ENCODE measurements at regions not wholly inside any gene's neighbourhood (a gene's known extent, or its start where the extent isn't known, plus 50 kb on each side); places are given as distances from the start of the nearest gene placed in this dataset.
A peak's percentile ranks its signal among the peaks of the same experiment; 100 is the strongest.
"Not testable (repeated sequence)": the region's sequence is repeated elsewhere in the genome, so short reads cannot be mapped to it uniquely, and the experiment has no call there.

GRCh38 chr15:30729880-30730590 is 104.1 kb downstream of the ARHGAP11B start:
- peaks cover 67% of the 10 kb centered on the region for H3K36me3 Mint-ChIP-seq (ENCODE audit: low read depth)
- H3K9me3 Mint-ChIP-seq; H3K27me3 Mint-ChIP-seq (ENCODE audit: low read depth); H3K4me1 Mint-ChIP-seq (ENCODE audit: low read depth); H3K4me3 Mint-ChIP-seq; H3K27ac Mint-ChIP-seq; DNase-seq (ENCODE audit: low spot score): not testable (repeated sequence)

GRCh38 chr15:30730633-30731032 is 104.7 kb downstream of the ARHGAP11B start:
- not testable (repeated sequence) for H3K27me3 Mint-ChIP-seq (ENCODE audit: low read depth); H3K9me3 Mint-ChIP-seq; H3K27ac Mint-ChIP-seq; H3K4me3 Mint-ChIP-seq; H3K4me1 Mint-ChIP-seq (ENCODE audit: low read depth); DNase-seq (ENCODE audit: low spot score)
- peaks cover 65% of the 10 kb centered on the region for H3K36me3 Mint-ChIP-seq (ENCODE audit: low read depth)

- H3K4me1 Mint-ChIP-seq (ENCODE audit: low read depth); H3K27me3 Mint-ChIP-seq (ENCODE audit: low read depth); H3K4me3 Mint-ChIP-seq; DNase-seq (ENCODE audit: low spot score); H3K27ac Mint-ChIP-seq; H3K9me3 Mint-ChIP-seq: not testable (repeated sequence)
- peaks cover 70% of the 10 kb centered on the region for H3K36me3 Mint-ChIP-seq (ENCODE audit: low read depth)
Measured at GRCh38 chr15:30732100-30732499, 106.2 kb downstream of the ARHGAP11B start.

DNA sequence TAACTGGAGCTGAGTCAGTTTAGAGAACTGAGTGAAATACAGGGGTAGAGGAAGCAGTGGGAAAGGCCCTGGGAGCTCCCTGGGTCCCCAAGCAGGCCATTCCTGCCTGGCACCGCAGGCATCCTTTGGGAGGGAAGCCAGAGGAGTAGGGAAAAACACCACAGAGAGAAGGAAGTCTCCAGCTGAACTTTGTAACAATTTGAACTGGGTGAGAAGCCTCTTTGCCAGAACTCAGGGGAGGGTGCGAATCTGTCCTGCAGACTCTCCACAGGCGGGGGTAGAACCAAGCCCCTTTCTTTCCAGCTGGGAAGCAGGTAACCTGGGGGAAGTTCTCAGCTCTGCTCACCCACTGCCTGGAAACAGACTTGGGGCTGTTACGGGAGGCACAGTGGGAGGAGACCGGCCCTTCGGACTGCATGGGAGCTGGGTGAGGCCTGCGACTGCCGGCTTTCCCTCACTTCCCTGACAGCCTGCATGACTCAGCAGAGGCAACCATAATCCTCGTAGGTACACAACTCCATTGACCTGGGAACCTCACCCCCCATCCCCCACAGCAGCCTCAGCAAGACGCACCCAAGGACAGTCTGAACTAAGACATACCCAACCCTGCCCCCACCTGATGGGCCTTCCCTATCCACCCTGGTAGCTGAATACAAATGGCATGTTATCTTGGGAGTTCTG is 110.1 kb downstream of the ARHGAP11B start:
- DNase-seq (ENCODE audit: low spot score); H3K4me1 Mint-ChIP-seq (ENCODE audit: low read depth); H3K4me3 Mint-ChIP-seq; H3K27me3 Mint-ChIP-seq (ENCODE audit: low read depth); H3K27ac Mint-ChIP-seq: not testable (repeated sequence)
- H3K36me3 Mint-ChIP-seq (ENCODE audit: low read depth): peaks cover 81% of the 10 kb centered on the region
- H3K9me3 Mint-ChIP-seq: peaks cover 17% of the 10 kb centered on the region

GRCh38 chr15:30742796-30743195 is 116.9 kb downstream of the ARHGAP11B start:
- peaks cover 18% of the 10 kb centered on the region for H3K9me3 Mint-ChIP-seq
- H3K27me3 Mint-ChIP-seq (ENCODE audit: low read depth); DNase-seq (ENCODE audit: low spot score); H3K27ac Mint-ChIP-seq; H3K4me1 Mint-ChIP-seq (ENCODE audit: low read depth); H3K4me3 Mint-ChIP-seq: not testable (repeated sequence)
- peaks cover 64% of the 10 kb centered on the region for H3K36me3 Mint-ChIP-seq (ENCODE audit: low read depth)

DNA sequence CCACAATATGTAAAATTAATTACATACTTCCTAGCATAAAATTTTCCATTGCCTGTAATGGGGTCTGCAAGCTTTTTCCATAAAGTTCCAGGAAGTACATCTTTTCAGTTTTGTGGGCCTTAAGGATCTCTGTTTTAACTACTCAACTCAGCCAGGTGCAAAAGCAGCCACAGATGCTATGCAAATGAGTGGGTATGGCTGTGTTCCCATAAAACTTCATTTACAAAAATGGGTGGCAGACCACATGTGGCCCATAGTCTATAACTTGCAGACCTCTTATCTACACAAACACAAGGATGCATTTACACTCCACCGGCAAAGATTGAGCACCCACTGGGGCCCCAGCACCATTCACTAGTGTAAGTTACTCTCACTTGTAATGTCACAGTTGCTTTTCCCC is 123.1 kb downstream of the ARHGAP11B start:
- not testable (repeated sequence) for H3K27me3 Mint-ChIP-seq (ENCODE audit: low read depth); DNase-seq (ENCODE audit: low spot score); H3K4me1 Mint-ChIP-seq (ENCODE audit: low read depth); H3K4me3 Mint-ChIP-seq; H3K9me3 Mint-ChIP-seq; H3K27ac Mint-ChIP-seq
- peaks cover 50% of the 10 kb centered on the region for H3K36me3 Mint-ChIP-seq (ENCODE audit: low read depth)

DNA sequence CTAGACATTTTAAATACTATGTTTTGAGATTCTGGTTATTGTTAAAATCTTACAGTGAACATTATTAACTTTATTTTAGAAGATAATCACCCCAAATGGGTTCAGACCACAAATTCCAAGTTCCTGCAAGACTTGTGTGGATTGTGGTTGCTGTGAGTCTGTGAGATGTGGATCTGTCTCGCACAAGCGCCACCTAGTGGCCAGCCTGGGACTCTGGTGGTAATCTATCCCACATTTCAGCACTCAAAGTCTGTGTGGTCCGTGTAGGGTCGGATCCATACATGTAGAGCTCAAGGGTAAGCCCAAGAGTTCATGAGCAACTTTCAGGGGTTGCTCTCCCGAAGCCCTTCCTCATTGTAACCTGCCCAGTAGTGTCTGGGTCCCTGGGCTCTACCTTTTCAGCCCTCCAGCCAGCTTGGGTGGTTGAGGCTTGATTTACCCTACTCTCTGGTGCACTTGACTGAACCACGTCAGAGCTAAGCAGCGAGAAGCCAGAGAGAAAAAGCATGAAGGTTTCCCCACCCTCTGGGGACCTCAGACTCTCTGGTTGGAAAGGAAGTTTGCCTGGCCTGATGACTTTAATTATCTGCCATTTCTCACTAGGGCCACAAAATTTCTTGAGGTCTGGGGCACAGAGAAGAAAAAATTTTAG is 129.2 kb downstream of the ARHGAP11B start:
- H3K36me3 Mint-ChIP-seq (ENCODE audit: low read depth): peaks cover 33% of the 10 kb centered on the region
- not testable (repeated sequence) for H3K9me3 Mint-ChIP-seq; H3K27ac Mint-ChIP-seq; H3K4me1 Mint-ChIP-seq (ENCODE audit: low read depth); H3K27me3 Mint-ChIP-seq (ENCODE audit: low read depth); H3K4me3 Mint-ChIP-seq
- DNase-seq (ENCODE audit: low spot score): peak; percentile 49

DNA sequence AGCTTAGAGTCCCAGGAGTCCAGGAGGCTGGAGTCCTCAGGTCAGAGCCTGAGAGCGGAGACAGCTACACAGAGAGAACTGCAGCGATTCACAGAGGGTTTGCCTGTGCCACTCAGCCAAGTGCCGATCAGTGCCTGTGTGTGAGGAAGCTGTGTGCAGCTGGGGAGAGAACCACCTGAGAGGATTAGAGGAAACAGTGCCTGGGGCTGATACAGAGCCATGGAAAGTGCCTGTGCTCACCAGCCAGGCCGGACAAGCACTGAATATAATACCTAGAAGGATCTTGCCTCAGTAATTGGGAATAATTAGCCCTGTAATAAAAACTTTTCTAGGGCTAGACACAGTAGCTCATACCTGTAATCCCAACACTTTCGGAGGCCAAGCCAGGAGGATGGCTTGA is 134.7 kb downstream of the ARHGAP11B start:
- H3K27ac Mint-ChIP-seq; H3K27me3 Mint-ChIP-seq (ENCODE audit: low read depth); H3K4me3 Mint-ChIP-seq; H3K9me3 Mint-ChIP-seq; DNase-seq (ENCODE audit: low spot score); H3K4me1 Mint-ChIP-seq (ENCODE audit: low read depth): not testable (repeated sequence)
- H3K36me3 Mint-ChIP-seq (ENCODE audit: low read depth): peaks cover 25% of the 10 kb centered on the region

DNA sequence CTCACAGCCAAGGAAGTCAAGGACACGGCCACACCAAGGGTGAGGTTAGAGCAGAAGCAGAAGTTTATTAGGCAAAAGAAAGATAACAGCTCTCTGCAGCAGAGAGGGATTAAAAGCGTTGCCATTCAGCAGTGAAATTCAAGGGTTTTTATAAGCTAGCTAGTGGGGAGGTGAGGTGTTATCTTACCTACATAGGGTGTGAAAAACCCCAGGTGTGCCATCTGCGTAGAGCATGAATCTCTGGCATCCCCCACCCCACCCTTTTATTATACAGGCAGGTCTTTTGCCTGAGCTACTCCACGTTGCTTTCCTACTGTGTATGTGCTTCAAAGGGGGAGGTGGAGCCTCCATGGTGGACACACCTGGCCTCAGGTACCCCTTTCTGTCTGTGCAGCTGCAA is 135.4 kb downstream of the ARHGAP11B start:
- not testable (repeated sequence) for H3K4me1 Mint-ChIP-seq (ENCODE audit: low read depth); DNase-seq (ENCODE audit: low spot score); H3K9me3 Mint-ChIP-seq; H3K27me3 Mint-ChIP-seq (ENCODE audit: low read depth); H3K27ac Mint-ChIP-seq; H3K4me3 Mint-ChIP-seq
- peaks cover 23% of the 10 kb centered on the region for H3K36me3 Mint-ChIP-seq (ENCODE audit: low read depth)

DNA sequence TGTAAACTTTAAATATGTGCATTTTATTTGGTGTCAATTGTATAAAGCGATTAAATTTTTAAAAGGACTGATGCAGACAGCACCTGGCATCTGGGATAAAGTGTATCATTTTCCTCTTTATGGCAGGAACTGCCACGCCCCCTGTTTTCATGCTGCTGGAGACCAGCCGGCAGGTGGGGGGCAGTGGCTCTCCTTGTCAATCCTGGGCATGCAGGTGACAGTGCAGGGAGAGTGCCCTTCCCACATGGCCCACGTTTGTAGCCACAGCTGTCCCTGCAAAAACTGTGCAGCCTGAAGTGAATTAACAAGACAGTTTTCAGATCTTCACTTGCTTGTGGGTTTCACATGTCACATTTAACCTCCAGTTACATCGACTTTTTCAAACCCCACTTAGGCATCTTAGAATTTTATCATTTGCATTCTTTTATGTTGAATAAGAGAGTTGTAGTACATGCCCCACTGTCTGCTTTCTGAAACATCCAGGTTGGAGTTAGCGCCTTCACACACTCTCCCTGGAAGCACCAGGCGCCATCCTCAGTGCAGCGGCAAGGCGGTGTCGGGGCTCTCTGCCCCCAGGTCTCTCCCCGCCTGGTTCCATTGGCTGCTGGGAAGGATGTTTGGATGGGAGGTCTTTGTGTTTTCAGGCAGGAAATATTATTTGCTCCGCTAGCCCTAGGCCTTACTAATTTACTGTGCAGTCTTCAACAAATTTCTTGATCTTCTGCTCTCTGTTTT is 134.2 kb upstream of the FAN1 start:
- H3K27ac Mint-ChIP-seq; H3K27me3 Mint-ChIP-seq (ENCODE audit: low read depth); DNase-seq (ENCODE audit: low spot score); H3K4me3 Mint-ChIP-seq; H3K4me1 Mint-ChIP-seq (ENCODE audit: low read depth); H3K9me3 Mint-ChIP-seq: not testable (repeated sequence)
- H3K36me3 Mint-ChIP-seq (ENCODE audit: low read depth): peaks cover 54% of the 10 kb centered on the region

DNA sequence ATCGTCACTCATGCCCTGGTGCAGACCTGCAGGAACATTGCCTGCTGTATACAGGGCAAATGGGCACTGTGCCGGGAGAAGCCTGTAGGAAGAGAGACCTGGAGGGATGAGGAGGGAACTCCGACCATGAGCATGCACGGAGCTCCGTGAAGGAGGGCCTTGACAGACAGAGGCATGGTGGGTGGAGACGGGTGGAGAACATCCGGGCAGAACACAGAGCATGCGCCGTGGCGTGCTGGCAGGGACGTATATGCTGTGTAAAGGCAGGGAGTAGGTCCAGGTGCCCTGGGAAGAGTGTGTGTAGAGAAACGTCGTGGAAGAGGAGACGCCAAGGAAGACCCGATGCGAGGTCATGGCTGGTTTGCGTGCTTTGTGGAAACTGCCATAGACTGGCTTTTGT is 133.0 kb upstream of the FAN1 start:
- no peak for DNase-seq (ENCODE audit: low spot score)
- Mint-ChIP-seq H3K4me1 (ENCODE audit: low read depth) (peaks cover 2% of the 10 kb centered on the region), H3K27me3 (ENCODE audit: low read depth) (no peaks in the 10 kb centered on the region), H3K36me3 (ENCODE audit: low read depth) (peaks cover 57% of the 10 kb centered on the region), H3K9me3 (peaks cover 5% of the 10 kb centered on the region), H3K27ac (no peak overlapping the region), H3K4me3 (no peak overlapping the region)

DNA sequence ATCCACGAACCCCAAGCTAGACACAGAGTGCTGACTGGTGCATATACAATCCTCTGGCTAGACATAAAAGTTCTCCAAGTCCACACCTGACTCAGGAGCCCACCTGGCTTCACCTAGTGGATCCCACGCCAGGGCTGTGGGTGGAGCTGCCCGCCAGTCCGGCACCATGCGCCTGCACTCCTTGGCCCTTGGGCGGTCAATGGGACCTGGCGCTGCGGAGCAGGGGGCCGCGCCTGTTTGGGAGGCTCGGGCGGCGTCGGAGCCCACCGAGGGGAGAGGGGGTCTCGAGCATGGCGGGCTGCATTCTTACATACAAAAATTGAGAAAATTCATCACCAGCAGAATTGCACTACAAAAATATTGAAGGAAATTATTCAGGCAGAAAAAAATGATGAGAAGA is 120.7 kb upstream of the FAN1 start:
- Mint-ChIP-seq H3K27me3 (ENCODE audit: low read depth) (no peaks in the 10 kb centered on the region), H3K27ac (no peak overlapping the region), H3K4me3 (no peak overlapping the region), H3K36me3 (ENCODE audit: low read depth) (no peaks in the 10 kb centered on the region), H3K9me3 (peaks cover 7% of the 10 kb centered on the region), H3K4me1 (ENCODE audit: low read depth) (no peaks in the 10 kb centered on the region)
- no peak for DNase-seq (ENCODE audit: low spot score)

- Mint-ChIP-seq H3K4me1 (ENCODE audit: low read depth) (no peaks in the 10 kb centered on the region), H3K9me3 (no peaks in the 10 kb centered on the region), H3K36me3 (ENCODE audit: low read depth) (no peaks in the 10 kb centered on the region)
Measured at GRCh38 chr15:30788595-30788994, 115.1 kb upstream of the FAN1 start.

More at GRCh38 chr15:30788595-30788994, 115.1 kb upstream of the FAN1 start:
- peaks cover 6% of the 10 kb centered on the region for H3K27me3 Mint-ChIP-seq (ENCODE audit: low read depth)
- no peak overlapping the region for H3K4me3 Mint-ChIP-seq
- no peak for DNase-seq (ENCODE audit: low spot score)
- no peak overlapping the region for H3K27ac Mint-ChIP-seq
